ENCODE measurements at regions not wholly inside any gene's neighbourhood (a gene's known extent, or its start where the extent isn't known, plus 50 kb on each side); places are given as distances from the start of the nearest gene placed in this dataset.

DNA sequence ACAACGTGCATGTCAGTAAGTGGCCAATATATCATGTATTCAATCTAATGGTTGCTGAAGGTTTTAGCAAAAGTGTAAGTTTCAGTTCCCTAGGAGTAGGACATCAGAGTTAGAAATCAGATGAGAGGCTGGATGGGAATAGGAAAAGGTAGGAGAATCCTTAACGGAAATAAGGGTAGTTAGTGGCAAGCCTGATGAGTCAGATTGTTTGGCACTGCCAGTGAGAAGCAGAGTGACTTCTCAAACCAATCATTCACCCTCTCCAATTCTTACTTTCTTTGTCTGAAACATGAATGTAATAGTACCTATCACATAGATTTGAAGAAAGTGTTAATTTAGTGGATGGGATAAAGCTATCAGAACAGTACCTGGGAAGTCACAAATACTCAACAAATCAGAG, 894.0 kb downstream of the NTRK3 start:
- Histone ChIP-seq H3K79me2 (ENCODE audit: insufficient read depth, low read depth, low read length) (no peaks in the 10 kb centered on the region), H3K4me2 (ENCODE audit: low read length) (no peak overlapping the region), H4K20me1 (ENCODE audit: insufficient read depth, low read length) (no peaks in the 10 kb centered on the region), H3K9me3 (ENCODE audit: low read length) (no peaks in the 10 kb centered on the region), H2AFZ (ENCODE audit: low read length) (no peak overlapping the region), H3K27ac (ENCODE audit: low read depth, low read length, poor library complexity, severe bottlenecking) (no peak overlapping the region), H3K4me1 (ENCODE audit: insufficient read depth, low read length, poor library complexity, severe bottlenecking) (no peaks in the 10 kb centered on the region), H3K4me3 (ENCODE audit: low read depth, low read length, poor library complexity, severe bottlenecking) (no peak overlapping the region), H3K36me3 (ENCODE audit: insufficient read depth, low read length) (no peaks in the 10 kb centered on the region), H3K9me2 (ENCODE audit: insufficient read depth, low read length) (no peaks in the 10 kb centered on the region)
- CTCF ChIA-PET (ENCODE audit: unreplicated experiment) = no interaction called here
- POLR2A ChIA-PET = interaction anchor here (1.0 kb wide), 1 partner anchor 19 kb away, joined by 4 read pairs; no protein-coding TSS in a partner anchor
- DNase-seq (ENCODE audit: low spot score) = no peak
- no peak for TF ChIP-seq EZH2phosphoT487 (IDR thresholded peaks at IDR 0.05; ENCODE audit: borderline replicate concordance, low read depth, low read length)
- TF ChIP-seq, protein P1, sequence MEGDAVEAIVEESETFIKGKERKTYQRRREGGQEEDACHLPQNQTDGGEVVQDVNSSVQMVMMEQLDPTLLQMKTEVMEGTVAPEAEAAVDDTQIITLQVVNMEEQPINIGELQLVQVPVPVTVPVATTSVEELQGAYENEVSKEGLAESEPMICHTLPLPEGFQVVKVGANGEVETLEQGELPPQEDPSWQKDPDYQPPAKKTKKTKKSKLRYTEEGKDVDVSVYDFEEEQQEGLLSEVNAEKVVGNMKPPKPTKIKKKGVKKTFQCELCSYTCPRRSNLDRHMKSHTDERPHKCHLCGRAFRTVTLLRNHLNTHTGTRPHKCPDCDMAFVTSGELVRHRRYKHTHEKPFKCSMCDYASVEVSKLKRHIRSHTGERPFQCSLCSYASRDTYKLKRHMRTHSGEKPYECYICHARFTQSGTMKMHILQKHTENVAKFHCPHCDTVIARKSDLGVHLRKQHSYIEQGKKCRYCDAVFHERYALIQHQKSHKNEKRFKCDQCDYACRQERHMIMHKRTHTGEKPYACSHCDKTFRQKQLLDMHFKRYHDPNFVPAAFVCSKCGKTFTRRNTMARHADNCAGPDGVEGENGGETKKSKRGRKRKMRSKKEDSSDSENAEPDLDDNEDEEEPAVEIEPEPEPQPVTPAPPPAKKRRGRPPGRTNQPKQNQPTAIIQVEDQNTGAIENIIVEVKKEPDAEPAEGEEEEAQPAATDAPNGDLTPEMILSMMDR (conservative IDR thresholded peaks at IDR 0.05; ENCODE audit: low read length) = no peak
- intact Hi-C loops (cut with micrococcal nuclease; ENCODE audit: unreplicated experiment) = no loop called here
- BruUV-seq (replicated peaks) = no TSS peak

DNA sequence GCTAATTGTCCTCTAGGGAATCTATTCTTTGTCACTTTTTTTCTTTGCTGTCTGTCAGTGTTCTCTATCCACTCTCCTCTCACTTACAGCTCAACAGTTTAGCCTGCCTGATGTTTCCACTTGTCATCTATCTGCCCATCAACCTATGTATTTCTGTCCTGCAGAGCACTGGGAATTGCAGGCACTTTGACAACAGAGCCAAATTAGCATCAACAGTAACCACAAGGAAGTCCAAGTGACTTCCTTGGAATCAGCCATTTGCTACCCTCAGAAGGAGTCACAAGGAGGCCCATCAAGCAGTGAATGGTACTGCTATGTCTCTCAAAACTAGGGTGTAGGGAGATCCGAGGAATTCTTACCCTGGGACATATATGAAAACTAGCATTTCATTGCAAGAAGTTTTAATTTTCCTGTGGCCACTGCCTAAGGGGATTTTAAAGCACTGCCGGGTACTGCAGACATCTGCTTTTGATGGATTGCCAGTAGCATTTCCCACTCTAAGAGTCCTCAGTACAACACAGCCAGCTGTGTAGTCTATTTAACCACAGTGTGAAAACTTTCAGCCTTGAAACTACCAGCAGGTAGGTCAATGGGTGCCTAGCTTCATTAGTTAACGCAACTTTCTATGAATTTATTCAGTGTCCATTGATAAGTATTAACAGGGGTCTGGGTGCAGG, 898.8 kb downstream of the NTRK3 start:
- intact Hi-C loops (cut with micrococcal nuclease; ENCODE audit: unreplicated experiment) = no loop called here
- Histone ChIP-seq H4K20me1 (ENCODE audit: insufficient read depth, low read length) (no peaks in the 10 kb centered on the region), H3K9me2 (ENCODE audit: insufficient read depth, low read length) (no peaks in the 10 kb centered on the region), H3K79me2 (ENCODE audit: insufficient read depth, low read depth, low read length) (no peaks in the 10 kb centered on the region), H3K9me3 (ENCODE audit: low read length) (no peaks in the 10 kb centered on the region), H3K4me2 (ENCODE audit: low read length) (no peak overlapping the region), H3K4me3 (ENCODE audit: low read depth, low read length, poor library complexity, severe bottlenecking) (no peak overlapping the region), H3K4me1 (ENCODE audit: insufficient read depth, low read length, poor library complexity, severe bottlenecking) (no peaks in the 10 kb centered on the region), H3K27ac (ENCODE audit: low read depth, low read length, poor library complexity, severe bottlenecking) (no peak overlapping the region), H2AFZ (ENCODE audit: low read length) (no peak overlapping the region), H3K36me3 (ENCODE audit: insufficient read depth, low read length) (no peaks in the 10 kb centered on the region)
- POLR2A ChIA-PET = no interaction called here
- no TSS peak for BruUV-seq (replicated peaks)
- TF ChIP-seq, protein P1 (conservative IDR thresholded peaks at IDR 0.05; ENCODE audit: low read length) = no peak
- TF ChIP-seq EZH2phosphoT487 (IDR thresholded peaks at IDR 0.05; ENCODE audit: borderline replicate concordance, low read depth, low read length) = no peak
- DNase-seq (ENCODE audit: low spot score) = no peak
- CTCF ChIA-PET (ENCODE audit: unreplicated experiment) = no interaction called here

DNA sequence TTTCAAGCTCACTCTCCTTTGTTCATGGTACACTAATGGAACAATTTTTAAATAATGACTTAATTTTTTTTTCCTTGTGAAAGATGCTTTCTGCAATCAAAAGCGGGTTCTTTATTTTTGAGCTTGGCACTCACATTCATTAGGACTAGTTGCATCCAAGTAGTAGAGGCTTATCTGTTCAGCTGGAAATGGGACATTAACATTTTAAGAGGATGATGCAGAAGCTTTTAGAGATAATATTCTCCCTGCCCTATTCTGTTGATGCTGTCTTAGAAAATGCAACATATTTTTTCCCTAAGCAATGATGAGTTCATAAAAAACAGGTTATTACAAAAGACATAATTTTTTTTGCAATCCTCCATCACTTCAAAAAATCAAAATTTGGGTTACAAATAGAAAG, 900.6 kb downstream of the NTRK3 start:
- no TSS peak for BruUV-seq (replicated peaks)
- H3K36me3 ChIP-seq (ENCODE audit: insufficient read depth, low read length) = no peaks in the 10 kb centered on the region
- H3K9me2 ChIP-seq (ENCODE audit: insufficient read depth, low read length) = no peaks in the 10 kb centered on the region
- H4K20me1 ChIP-seq (ENCODE audit: insufficient read depth, low read length) = no peaks in the 10 kb centered on the region
- no peak overlapping the region for H3K4me3 ChIP-seq (ENCODE audit: low read depth, low read length, poor library complexity, severe bottlenecking)
- no peaks in the 10 kb centered on the region for H3K4me1 ChIP-seq (ENCODE audit: insufficient read depth, low read length, poor library complexity, severe bottlenecking)
- no peaks in the 10 kb centered on the region for H3K79me2 ChIP-seq (ENCODE audit: insufficient read depth, low read depth, low read length)
- H3K27ac ChIP-seq (ENCODE audit: low read depth, low read length, poor library complexity, severe bottlenecking) = no peak overlapping the region
- DNase-seq (ENCODE audit: low spot score) = no peak
- intact Hi-C loops (cut with micrococcal nuclease; ENCODE audit: unreplicated experiment) = no loop called here
- CTCF ChIA-PET (ENCODE audit: unreplicated experiment) = no interaction called here
- no peak overlapping the region for H2AFZ ChIP-seq (ENCODE audit: low read length)
- no peaks in the 10 kb centered on the region for H3K9me3 ChIP-seq (ENCODE audit: low read length)
- no peak overlapping the region for H3K4me2 ChIP-seq (ENCODE audit: low read length)
- POLR2A ChIA-PET = no interaction called here
- TF ChIP-seq, protein P1 (conservative IDR thresholded peaks at IDR 0.05; ENCODE audit: low read length) = no peak
- TF ChIP-seq EZH2phosphoT487 (IDR thresholded peaks at IDR 0.05; ENCODE audit: borderline replicate concordance, low read depth, low read length) = no peak

All from OCI-LY7 (cell line).